ENCODE measurements at regions not wholly inside any gene's neighbourhood (a gene's known extent, or its start where the extent isn't known, plus 50 kb on each side); places are given as distances from the start of the nearest gene placed in this dataset.

- TF ChIP-seq, protein P1, sequence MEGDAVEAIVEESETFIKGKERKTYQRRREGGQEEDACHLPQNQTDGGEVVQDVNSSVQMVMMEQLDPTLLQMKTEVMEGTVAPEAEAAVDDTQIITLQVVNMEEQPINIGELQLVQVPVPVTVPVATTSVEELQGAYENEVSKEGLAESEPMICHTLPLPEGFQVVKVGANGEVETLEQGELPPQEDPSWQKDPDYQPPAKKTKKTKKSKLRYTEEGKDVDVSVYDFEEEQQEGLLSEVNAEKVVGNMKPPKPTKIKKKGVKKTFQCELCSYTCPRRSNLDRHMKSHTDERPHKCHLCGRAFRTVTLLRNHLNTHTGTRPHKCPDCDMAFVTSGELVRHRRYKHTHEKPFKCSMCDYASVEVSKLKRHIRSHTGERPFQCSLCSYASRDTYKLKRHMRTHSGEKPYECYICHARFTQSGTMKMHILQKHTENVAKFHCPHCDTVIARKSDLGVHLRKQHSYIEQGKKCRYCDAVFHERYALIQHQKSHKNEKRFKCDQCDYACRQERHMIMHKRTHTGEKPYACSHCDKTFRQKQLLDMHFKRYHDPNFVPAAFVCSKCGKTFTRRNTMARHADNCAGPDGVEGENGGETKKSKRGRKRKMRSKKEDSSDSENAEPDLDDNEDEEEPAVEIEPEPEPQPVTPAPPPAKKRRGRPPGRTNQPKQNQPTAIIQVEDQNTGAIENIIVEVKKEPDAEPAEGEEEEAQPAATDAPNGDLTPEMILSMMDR (conservative IDR thresholded peaks at IDR 0.05; ENCODE audit: low read depth, low read length), result no peak
- TF ChIP-seq EZH2 (IDR thresholded peaks at IDR 0.05; ENCODE audit: borderline replicate concordance, low read depth, low read length, poor library complexity, severe bottlenecking), result no peak
Measured at GRCh38 chr1:82079607-82080006, 278.9 kb downstream of the ADGRL2 start.

Data from A673 (cell line).